Stimulated activated CD4-positive, alpha-beta T cell treated with anti-CD3 and anti-CD28 coated beads, Interleukin-12 subunit alpha, Interleukin-12 subunit beta, amount 100 ng/mL, for 24 hours (primary cell): ENCODE measurements at regions not wholly inside any gene's neighbourhood (a gene's known extent, or its start where the extent isn't known, plus 50 kb on each side); places are given as distances from the start of the nearest gene placed in this dataset.
A peak's percentile ranks its signal among the peaks of the same experiment; 100 is the strongest.

ENCODE experiments used
- DNase-seq, 2 experiments: peaks; one replicate each; pipeline ENCODE4 v3.0.0-alpha.2; 2020; ENCODE audit warnings: low read depth in 2 of 2

GRCh38 chr9:89554307-89555035 is 50.3 kb upstream of the GADD45G start:
- DNase-seq: no peak

DNA sequence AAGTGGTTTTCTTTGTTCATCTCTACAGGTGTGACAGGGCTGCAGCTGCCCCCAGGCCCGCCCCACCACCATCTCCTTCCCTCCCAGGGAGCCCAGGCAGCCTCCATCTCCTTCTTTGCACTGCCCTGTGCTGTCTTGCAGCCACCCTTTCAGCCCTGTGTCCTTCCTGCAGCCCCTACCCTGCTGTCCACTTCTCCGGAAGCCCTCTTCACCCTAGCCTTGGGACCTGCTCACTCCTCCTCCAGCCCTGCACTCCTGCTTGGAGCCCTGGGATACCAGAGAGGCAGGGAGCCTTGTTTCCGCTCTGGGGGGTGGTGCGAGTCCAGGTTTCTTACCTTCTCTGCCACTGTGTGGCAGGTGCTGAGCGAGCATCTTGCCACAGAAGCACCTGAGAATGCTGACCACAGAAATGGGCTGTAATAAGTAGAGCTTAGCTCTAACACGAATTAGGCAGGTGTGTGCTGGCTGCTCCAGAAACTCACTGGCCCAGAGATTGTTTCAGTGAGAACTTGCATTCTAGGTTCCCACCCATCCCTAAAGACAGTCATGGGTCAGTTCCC is 51.3 kb upstream of the GADD45G start:
- no peak for DNase-seq

DNA sequence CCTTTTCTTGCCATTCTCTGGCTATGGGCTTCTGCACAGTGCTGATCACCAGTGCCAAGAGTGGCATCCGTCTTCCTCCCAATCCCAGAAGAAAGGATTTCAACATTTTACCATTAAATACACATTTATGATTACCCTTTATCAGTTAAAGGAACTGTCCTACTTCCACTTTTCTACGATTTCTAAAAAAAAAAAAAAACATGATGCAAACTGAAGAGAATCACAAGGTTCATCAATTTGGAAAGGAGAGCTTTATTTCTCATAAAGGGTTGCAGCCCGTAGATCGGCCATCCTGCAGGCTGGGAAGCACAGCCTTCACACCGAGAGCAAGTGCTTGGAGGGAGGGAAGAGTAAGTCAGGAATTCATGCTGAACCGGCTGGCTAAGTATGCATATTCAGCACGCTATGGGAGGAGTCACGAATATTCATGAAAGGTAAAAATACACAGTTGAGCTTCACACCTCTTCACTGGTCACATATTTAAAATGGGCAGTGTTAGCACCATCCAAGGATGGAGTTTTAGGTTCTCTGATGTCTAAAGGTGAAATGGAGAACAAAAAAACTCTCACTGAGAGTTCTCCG is 52.5 kb upstream of the SEMA4D start:
- DNase-seq: no peak

DNA sequence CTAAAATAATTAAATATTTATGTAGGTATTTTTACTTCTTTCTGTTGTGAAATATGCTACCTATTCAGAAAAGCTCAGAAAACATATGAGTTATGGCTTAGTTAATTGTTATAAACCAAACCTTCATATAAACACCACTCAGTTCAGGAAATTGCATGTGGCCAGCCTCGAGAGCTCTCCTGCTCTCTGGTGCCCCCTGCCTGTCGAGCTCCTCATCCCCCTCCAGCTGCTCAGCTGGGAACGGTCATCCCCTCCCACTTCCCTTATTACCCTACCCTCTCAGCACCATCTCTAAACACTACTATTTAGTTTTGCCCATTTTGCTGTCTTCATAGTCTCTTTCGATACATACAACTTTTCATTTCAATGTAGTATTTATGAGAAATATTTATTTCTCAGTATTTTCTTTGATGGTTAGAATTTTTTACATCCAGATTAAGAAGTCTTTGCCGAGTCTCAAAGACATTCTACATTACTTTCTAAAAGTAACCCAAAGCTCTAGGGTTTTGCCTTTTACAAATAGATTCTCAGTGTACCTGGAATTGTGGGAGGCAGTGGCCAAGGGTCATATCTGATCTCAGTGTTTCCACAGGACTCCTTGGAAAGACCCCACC is 51.2 kb upstream of the SEMA4D start:
- DNase-seq: peak; percentile 69 to 88

GRCh38 chr9:89548071-89548638 is 50.2 kb upstream of the SEMA4D start:
- DNase-seq: no peak
